Stimulated activated CD8-positive, alpha-beta memory T cell treated with anti-CD3 and anti-CD28 coated beads, Interleukin-2, amount 100 ng/mL, for 1 hour (primary cell): ENCODE measurements at regions not wholly inside any gene's neighbourhood (a gene's known extent, or its start where the extent isn't known, plus 50 kb on each side); places are given as distances from the start of the nearest gene placed in this dataset.

Experiments used
- DNase-seq, 2 donors: peaks; one replicate each; pipeline ENCODE4 v3.0.0-alpha.2; 2020; ENCODE audit warnings: low read depth in 2 of 2

GRCh38 chr22:47343611-47344010 lies 581.2 kb downstream of the TBC1D22A start:
- DNase-seq, result no peak

- DNase-seq, result no peak
These were observed 580.0 kb downstream of the TBC1D22A start for GRCh38 chr22:47342446-47342845.

- no peak for DNase-seq
These were observed 579.0 kb downstream of the TBC1D22A start for GRCh38 chr22:47341464-47341863.

- DNase-seq, result no peak
These were observed 578.5 kb downstream of the TBC1D22A start for GRCh38 chr22:47340851-47341436.

- no peak for DNase-seq
These were observed 574.7 kb downstream of the TBC1D22A start for GRCh38 chr22:47337161-47337621.

GRCh38 chr22:47335958-47336357 lies 573.5 kb downstream of the TBC1D22A start:
- DNase-seq, result no peak

GRCh38 chr22:47335460-47335859 lies 573.0 kb downstream of the TBC1D22A start:
- no peak for DNase-seq

DNA sequence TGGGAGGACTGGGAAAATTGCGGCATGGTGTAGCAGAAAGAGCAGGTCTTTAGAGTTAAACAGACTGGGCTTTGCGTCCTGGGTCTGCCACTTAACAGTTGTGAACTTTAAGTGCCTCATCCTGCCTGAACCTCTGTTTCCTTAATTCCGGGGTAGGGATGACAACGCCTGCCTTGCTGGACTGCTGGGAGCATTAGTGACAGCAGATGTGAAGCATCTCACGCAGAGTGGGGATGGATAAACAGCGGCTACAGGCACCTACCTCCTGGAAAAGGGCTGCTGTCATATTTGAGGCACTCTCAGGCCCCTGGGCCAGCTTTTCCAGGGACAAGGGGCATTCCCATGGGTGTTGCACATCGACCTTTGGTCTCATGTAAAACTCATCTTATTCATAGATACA lies 572.2 kb downstream of the TBC1D22A start:
- DNase-seq, result no peak

- DNase-seq, result no peak
These were observed 571.2 kb downstream of the TBC1D22A start for GRCh38 chr22:47333625-47334024.

DNA sequence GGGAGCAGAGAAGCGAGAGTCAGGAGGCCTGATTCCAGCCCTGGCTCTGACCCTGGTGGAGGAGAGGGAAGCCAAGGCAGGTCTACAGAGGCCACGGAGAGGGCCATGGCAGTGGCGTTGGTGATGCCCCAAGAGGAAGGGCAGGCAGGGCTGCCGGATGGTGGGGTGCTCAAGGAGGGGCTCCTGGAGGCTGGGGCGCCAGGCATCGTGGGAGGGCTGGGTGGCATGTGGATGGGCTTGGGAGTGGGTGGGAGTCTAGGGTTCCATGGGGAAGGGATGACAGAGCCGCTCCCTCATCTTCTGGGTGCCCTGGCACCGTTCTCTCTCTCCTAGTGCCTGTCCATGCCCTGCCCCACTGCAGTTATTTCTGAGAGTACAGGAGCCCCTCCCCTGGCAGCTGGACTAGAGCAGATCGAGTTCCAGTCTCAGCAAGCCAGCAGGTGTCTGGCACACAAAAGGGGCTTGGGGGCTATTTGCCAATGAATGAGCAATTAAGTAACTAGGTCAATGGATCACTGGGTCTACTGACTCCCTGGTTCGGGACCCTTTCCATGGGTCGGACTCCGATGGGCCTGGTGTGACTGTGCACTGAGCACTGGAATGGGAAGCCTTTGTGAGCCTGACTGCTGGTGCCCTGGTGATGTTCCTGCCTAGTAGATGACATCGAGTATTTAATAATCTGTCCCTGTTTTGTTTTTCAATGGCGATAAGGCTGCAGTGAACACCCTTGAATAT lies 570.0 kb downstream of the TBC1D22A start:
- DNase-seq, result no peak

DNA sequence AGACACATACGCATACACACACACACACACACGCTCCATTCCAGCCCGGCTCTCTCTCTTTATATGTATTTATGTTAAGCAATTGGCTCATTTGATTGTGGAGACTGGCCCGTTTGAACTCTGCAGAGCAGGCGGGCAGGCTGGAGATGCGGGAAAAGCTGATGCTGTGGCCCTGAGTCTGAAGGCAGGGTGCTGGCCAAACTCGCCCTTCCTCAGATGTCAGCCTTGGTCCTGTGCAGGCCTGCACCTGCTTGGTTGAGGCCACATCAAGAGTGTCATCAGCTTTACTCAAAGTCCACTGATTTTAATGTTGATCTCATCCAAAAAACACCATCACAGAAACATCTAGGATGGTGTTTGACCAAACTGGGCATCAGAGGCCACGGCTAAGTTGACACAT lies 569.3 kb downstream of the TBC1D22A start:
- DNase-seq, result no peak

- DNase-seq, result no peak
These were observed 567.5 kb downstream of the TBC1D22A start for GRCh38 chr22:47329727-47330650.

DNA sequence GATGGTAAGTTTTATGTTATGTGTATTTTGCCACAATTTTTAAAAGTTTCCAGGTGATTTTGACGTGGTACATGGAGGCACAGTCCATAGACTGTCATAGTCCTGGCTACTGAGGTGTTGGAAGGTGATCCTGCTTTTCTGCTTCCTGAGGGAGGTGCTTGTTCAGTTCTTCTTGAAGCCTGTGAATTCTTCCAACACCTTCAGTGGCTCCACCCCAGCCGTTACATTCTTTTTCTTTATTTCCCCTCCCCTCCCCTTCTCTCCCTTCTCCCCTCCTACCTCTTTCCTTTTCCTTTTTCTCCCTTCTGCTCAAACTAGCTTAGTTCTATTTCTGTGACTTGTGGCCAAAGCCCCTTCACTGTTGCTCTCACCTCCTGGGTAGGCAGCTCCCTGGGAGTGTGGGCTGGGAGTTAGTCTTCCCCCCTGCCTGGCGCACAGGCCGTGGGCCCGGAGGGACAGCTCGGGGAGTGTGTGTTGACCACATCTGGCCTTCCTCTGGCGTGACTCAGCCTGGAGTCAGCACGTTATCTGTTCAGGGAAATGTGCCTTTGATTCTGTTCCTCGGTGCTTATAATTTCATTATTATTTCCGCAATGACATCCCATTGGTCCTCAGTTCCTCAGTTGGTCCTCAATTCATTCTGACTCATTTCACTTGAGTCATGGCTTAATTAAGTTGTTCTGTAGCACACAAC lies 566.2 kb downstream of the TBC1D22A start:
- DNase-seq, result no peak

DNA sequence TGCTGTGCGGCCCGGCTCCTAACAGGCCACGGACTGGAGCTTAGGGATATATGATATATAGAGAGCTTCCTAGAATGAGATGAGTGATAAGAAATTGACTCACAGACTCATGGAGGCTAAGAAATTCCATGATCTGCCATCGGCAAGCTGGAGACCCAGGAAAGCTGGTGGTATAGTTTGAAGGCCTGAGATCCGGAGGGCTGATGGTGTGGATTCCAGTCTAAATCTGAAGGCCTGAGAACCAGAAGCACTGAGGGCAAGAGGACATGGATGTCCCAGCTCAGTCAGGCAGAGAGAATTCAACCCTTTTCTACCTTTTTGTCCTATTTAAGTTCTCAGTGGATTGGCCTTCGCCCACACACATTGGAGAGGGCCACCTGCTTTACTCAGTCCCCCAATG lies 564.8 kb downstream of the TBC1D22A start:
- DNase-seq, result no peak

DNA sequence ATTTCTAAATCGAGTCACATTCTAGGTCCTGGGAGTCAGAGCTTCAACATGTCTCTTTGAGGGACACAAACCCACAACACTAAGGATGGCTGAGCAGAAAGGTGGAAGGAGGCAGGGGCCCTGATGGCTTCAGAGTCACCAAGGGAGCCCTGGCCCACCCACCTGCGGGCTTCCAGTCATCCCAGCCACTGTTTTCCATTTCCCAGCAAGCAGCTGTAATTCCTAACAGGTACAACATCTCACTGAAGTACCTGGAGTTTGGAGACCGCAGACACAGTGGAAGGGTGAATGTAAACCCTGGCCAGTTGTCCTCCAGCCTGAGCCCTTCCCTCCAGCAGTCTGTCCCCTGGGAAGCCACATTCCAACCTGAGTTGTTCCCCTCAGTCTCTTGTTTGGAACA lies 562.8 kb downstream of the TBC1D22A start:
- DNase-seq, result no peak

GRCh38 chr22:47324435-47324990 lies 562.1 kb downstream of the TBC1D22A start:
- DNase-seq, result no peak

GRCh38 chr22:47323518-47323917 lies 561.1 kb downstream of the TBC1D22A start:
- DNase-seq, result no peak

- DNase-seq, result no peak
These were observed 560.4 kb downstream of the TBC1D22A start for GRCh38 chr22:47322854-47323253.

DNA sequence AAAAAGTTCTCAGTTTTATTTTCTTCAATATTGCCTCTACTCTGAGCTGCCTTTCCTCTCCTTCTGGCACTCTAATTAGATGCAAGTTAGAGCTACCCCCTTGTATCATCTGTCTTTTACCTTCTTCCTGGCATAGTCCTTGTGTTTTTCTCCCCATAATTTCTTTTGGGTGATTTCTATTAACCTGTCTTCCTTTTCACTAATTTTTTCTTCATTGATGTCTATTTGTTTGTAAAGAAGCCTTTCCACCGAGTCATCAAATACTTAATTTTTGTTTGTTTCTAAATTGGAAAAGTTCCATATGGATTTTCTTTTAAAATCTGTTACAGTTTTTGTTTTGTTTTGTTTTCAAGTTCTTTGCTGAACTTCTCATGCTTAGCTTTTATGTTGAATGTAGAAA lies 558.1 kb downstream of the TBC1D22A start:
- no peak for DNase-seq

- DNase-seq, result no peak
These were observed 555.7 kb downstream of the TBC1D22A start for GRCh38 chr22:47318041-47318737.

GRCh38 chr22:47315862-47316419 lies 553.5 kb downstream of the TBC1D22A start:
- no peak for DNase-seq
